ENCODE measurements at regions not wholly inside any gene's neighbourhood (a gene's known extent, or its start where the extent isn't known, plus 50 kb on each side); places are given as distances from the start of the nearest gene placed in this dataset.
A peak's percentile ranks its signal among the peaks of the same experiment; 100 is the strongest.

DNA sequence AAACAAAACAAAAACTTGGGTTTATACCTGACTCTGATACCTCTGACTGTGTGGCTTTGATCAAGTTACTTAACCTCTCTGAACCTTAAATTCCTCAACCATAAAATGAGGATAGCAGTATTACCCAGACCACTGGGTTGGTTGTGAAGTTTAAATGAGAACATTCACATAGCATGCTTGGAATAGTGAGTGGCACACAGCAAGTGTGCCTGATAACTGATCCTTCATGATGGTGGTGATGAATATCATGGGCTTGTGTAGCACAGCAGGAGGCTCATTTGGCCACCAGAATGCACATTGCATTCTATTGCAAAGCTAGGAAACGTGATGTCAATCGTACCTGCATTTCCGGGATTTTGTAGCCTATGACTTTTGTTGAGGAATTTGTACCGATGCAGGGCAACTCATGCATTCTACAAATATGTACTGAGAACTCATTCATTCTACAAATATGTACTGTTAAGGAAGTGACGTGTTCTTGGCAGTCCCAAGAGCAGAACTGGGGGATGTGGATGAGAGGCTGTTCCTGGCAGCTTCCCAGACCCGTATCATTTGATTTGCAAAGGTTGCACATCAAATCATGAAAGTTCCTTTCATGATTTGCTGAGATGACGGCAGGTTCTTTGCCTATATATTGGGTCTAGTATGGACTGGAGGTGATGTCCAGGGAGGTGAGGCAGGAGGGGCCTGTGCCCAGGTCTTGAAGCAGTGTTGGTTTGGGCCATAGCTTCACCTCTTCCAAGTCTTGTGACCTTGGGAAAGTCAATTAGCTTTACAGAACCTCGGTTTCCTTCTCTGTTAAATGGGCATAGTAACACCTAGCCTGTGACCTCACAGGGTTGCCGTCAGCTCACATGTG is 94.6 kb upstream of the SMNDC1 start:
- DNase-seq, result peak; percentile 94

DNA sequence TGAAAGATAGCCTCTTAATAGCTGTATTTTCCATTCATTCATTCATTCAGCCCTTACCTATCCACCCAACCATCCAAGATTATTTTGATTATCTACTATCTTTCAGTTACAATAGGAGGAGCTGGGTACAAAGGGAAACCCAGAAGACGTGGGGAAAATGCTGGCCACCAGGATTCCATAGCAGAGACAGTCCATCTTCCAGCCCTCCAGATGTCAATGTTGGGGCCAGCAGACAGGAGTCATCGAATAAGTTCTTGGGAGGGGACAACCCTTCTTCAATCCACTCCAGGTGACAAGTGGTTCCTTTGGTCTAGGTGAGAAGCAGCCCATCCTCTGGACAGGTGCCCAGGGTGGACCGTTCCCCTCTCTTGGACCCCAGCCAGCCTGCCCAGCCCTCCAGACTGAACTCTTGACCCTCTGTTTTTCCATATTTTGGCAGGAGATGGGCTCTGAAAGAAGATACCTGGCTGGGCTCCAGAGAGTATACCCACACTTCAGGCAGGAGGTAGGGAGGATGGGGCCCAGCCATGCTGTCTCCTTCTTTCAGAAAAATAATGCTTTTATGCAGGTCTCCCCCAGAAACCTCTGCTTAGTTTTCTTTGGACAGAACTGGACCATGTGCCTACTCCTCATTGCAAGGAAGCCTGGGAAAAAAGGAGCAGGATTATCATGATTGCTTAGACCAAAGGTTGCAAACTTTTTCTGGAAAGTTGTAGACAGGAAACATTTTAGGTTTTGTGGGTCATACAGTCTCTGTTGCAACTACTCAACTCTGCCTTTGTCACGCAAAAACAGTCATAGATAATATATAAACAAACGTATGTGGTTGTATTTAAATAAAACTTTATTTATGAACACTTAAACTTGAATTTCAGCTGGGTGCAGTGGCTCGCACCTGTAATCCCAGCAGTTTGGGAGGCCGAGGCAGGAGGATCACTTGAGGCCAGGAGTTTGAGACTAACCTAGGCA is 95.5 kb upstream of the SMNDC1 start:
- DNase-seq, result no peak

DNA sequence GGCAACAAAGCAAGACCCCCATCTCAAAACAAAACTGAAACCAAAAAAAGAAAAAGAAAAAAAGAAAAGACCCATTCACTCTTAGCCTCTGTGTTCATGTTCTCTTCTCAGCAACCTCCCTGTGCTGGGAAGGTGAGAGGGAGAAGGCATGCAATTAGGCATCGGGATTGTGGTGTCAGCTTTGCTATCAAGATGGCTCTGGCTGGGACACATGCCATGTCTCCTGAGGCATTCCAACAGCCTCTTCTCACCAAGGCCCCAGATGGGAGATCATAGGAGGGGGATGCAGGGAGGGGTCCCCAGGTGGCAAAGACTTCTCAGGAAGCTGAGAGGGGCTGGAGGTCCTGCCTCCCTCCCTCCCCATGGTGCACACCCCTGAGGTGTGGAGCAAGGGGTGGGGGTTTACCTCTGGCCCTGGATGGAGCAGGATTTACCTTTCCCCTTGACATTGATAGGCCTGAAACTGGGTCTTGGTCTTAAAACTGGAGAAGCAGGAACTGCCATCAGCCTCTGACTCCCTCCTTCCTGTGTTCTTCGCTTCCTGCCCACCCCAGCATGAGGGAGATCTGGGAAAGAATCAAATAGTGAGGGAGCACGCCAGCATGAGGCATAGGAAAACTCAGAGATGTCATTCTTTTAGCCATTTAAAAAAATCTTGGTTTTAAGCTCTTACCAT is 96.2 kb upstream of the DUSP5 start:
- no peak for DNase-seq

DNA sequence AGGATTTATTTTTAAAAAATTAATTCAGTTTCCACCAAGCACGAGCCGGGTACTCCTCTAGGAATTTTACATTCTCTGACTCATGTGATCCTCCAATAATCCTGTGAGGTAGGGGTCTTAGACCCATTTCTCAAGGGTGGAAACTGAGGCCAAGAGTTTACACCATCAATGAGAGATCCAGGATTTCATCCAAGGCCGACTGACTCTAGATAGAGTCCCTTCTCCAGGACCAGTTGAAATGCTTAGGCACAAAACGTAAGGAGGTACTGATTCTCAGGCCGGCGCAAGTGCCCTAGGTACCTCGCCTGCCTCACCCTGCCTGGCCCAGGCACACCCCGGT is 95.7 kb upstream of the DUSP5 start:
- DNase-seq, result no peak

DNA sequence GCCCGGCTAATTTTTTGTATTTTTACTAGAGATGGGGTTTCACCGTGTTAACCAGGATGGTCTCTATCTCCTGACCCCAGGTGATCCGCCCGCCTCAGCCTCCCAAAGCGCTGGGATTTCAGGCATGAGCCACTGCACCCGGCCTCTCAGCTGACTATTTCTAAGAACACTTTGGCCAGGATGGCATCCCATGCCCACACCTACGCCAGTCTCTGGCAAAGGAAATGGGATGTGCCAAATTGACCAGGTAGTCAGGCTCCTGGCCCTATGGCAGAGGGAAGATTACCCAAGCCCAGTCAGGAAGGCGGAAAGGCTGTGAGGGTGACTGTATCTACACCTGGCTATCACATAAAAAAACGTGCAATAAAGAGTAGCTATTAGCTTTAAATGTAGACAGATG is 94.1 kb upstream of the DUSP5 start:
- no peak for DNase-seq

DNA sequence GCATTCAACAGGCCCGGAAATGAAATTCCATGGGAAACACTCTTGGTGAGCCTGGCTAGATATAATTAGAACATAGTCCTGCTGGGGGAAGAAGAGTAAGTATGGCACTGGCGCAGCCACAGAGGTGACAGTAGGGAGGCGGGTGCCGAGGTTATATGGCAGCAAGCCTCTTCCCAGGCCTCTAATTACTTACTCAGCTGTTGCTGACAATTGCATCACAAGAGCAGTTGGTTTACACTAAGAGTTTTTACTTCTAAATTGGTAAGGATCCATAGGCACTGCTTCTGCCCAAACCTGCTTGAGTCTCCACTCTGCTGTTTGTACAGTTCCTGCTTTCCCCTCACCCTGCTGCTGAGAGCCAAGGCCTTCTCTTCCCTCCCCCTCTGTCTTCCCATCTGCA is 93.3 kb upstream of the DUSP5 start:
- DNase-seq, result no peak

DNA sequence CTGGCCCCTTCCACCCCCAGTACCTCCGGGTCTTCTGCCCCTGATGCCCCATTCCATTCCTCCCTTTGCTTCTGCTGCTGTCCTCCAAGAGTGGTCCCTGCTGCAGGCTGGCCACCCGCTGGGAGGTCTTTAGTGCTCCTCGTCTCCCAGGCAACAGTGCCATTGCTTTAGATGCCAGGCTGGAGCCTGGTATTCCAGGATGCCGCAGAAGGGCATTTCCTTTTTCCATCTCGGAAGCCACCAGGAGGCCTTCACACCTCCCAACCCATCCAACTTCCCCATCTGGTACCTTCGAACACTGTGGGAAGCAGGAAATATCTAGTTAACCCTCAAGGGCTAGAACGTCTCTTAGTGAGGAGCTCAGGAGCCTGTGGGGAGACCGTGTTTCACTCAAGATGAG is 92.9 kb upstream of the DUSP5 start:
- no peak for DNase-seq

DNA sequence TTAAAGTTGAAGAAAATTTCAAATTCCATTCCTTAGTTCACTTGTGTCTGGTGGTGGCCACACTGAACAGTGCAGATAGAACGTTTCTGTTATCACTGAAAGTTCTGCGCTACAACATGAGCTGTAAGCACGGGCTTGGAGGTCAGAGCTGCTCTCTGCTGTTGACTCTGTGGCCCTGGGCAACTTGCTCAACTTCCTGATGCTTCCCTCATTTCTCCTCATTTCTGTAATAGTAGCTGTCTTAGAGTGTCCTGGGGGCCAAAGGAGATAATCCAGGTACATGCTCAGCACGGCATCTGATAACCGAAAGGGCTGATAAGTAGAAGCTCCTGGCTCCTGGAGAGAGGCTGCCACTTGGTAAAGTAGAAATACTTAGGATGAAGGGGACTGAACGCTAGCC is 92.3 kb upstream of the DUSP5 start:
- DNase-seq, result no peak

DNA sequence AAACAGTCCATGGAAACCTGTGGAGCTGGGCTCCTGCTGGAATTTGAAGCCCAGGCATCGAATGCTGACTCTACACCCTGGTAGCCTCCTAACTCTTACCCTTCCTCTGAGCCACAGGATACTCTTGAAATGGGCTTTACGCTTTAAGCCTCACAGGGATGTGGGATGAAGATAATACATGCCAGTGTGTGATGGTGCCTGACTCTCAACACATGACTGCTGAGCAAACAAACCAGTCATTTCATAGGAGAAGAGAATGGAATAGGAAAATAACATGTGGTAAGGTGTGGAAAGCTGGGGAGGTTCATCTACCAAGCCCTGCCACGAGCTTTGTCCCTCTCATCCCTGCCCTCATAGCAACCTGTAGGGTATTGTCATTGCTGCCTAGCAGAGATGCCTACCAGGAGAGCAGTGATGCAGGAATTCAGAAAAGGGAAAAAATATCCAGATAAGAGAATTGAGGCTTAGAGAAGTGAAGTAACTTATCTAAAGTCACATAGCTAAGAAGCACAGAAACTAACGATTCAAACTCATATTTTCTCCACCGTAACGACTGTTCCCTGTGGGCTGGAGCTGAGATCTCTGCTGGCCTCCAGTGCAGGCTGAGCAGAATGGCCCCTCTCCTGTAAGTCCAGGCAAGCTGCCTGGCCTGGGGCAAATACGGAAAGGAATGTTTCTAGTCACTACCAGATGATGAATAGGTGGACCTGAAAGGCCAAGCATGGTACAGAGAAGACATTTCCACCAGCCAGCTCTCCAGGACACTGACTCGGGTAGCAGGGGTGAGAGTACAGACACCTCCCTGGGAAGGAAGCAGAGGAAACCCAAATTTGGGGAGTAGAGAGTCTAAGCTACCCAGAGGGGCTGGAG is 90.2 kb upstream of the DUSP5 start:
- DNase-seq, result peak; percentile 88

DNA sequence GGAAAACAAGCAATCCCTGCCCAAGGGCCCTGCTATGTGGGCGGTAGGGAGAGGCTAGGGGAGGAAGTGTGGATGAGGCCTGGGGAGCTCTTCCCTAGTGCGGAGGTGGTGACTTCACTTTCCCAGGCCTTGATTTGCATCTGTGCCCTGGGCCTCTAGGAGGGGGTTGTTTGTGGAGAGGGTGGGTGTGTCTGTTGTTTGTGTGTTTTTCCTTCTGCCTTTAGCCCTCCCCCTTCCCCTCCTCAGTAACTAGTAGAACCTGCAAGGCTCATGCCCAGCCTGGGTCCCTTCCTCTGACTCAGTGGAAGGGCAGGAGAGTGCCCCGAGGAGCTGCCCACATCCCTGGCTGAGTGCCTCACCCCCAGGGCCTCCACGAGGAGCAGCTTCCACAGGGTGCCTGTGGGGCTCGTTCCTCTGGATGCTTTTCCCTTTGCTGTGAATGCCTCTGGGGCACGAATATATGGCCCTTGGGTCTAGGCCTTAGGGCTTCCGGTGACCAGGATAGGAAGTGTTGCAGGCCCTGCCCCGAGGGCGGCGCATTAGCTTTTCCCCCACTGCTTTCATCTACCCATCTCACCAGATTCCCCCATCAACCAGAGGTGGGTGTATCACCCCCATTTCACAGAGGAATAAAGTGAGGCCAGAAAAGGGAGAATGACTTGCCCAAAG is 89.4 kb upstream of the DUSP5 start:
- DNase-seq, result peak; percentile 36

DNA sequence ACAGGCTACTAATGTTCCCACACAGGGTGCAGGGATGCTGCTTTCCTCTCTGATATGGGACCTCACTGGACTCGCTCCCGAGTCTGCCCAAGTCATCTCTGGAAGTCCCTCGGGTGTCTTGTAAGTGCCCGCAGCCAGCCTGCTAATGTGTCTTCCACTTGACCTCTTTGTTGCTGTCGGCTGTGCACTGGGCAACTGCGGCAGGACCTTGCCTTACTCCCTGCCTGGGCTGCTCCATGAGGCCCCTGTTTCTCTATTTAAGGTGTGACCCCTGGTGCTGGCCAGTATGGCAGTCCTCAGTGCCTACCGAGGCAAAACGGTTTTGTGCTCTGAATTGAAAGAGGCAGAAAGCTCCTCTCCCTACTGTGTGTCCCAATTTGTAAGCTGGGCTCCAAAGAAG is 88.8 kb upstream of the DUSP5 start:
- DNase-seq, result no peak

DNA sequence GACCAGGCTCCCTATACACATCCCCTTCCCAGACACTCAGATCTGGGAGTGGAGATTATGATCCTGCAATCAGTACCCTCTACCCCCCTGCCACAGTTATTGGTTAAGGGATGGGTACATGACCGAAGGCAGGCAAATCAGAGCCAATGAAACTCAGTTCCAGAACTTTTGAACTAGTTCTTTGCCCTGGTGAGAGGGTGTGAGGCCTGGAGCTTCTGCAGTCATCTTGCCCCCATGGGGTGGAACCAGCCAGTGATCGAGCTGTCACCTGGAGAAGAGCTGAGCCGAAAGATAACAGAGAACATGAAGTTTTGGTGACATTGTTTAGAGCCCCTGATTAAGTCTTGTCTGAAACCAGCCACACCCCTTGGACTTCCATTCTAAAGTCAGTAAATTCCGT is 88.2 kb upstream of the DUSP5 start:
- no peak for DNase-seq

DNA sequence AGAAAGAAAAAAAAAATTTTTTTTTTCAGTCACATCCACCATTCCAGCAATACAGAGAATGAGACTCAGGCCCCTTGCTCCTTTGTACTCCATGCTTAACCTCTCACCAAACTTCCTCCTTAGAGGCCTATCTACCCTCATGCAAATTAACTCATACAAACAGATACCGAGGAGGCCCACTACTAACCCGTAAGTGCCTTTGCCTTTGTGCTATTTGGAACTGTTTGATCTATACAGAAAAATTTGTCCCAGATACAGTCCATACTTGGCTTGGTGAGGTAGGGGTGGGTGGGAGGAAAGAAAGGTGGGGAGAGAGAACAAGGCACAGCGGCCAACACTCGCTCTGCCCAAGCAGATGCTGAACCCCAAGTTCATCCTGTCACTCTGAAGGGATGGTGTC is 87.8 kb upstream of the DUSP5 start:
- DNase-seq, result no peak

DNA sequence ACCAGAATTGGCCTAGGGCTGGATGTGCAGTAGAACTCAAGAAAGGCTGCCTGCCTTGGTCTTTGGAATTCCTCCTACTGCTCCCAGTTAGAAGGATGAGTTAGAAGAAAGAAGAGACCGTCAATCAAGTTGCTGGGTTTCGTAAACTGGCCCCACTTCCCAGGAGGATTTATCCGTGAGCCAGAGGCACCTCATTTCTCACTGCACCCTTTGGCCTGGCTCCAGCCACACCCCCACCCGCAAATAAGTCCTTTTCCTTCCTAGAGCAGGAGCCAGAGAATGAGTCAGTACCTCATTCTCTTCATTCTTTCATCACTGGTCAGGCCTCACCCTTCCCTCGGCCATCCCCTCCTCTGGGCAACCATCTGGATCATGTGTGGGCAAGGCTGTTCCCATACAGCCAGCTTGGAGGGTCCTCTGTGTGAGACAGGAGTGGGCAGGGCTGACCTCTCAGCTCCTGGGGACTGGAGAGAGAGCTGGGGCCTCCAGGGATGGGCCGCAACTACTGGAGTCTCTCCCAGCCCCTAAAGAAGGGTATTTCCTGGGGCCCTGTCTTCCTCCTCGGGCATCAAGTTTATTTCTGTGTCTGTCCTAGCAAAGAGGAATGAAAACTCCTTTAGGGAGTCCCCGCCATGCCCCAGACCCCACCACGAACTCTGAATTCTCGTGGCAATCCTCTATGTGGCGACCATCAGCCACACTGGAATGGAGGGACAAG is 87.2 kb upstream of the DUSP5 start:
- peak; percentile 94 for DNase-seq

DNA sequence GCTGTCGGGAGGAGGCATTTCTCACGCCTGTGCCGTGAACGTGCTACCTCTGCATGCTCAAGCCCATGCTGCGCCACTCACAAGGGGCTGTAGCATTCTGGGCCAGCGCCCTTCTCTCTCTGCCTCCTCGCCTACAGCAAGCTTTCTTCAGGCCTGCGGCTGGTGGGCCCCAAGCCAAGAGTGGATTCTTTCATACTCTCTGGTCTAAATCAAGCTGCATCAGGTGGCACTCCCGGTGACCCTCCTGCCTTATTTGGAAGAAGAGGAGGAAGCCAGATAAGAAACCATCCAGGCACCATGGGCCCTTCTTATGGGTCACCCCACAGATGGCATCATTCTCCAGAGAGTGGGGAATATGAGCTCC is 86.7 kb upstream of the DUSP5 start:
- DNase-seq, result peak; percentile 26

DNA sequence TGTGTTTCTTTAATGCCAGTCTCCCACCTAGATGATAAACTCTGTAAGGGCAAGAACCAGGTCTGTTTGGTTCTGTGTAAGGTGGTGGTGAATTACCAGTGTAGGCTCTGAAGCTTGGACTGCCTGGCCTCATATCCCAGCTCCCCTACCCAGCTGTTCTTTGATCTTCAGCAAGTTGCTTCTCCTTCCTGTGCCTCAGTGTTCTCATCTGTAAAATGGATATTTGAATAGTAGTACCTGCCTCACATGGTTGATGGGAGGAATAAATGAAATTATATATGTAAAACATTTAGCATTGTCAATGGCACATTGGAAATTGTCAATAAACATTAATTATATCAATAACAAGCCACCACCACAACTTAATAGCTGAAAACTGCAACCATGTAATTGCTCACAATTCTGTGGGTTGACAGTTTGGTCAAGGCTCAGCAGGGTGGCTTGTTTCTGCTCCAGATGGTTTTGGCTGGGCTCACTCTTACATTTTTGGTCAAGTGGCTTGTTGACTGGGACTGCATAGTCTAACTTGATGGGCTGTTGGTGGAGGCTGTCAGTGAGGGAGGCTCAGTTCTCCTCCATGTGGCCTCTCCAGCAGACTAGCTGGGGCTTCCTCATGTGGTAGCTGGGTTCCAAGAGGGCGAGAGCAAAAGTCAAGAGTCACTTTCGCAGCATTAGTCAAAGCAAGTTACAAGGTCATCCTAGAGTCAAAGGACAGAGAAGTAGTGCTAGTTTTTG is 84.5 kb upstream of the DUSP5 start:
- DNase-seq, result no peak

DNA sequence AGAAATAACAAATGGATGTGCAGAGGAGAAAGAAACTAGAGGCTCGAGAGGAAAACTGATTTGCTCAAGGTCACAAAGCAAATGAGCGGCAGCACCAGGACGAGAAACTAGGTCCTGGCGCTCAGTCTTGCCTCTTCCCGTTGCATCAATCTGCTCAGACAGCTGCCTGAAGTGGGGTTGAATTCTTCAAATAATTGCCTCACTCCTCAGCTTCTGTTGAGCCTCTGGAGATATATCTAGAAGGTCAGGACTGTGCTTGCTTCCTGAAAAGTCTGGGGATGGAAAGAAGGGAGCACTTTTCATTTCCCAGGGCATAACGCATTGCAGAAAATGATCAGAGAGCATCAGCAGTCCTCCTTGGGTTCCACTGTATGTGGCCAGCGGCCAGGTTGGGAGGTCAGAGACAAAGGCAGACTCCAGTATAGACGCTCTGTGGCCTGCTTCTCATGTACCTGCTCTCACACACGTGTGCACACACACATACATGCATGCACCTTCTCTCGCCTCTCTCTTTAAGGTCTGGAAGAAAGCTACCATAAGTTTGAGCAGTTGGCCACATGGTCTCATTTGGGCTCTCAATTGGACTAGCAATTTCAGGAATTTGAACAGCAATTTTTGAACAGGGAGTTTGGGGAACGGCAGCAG is 83.7 kb upstream of the DUSP5 start:
- no peak for DNase-seq

DNA sequence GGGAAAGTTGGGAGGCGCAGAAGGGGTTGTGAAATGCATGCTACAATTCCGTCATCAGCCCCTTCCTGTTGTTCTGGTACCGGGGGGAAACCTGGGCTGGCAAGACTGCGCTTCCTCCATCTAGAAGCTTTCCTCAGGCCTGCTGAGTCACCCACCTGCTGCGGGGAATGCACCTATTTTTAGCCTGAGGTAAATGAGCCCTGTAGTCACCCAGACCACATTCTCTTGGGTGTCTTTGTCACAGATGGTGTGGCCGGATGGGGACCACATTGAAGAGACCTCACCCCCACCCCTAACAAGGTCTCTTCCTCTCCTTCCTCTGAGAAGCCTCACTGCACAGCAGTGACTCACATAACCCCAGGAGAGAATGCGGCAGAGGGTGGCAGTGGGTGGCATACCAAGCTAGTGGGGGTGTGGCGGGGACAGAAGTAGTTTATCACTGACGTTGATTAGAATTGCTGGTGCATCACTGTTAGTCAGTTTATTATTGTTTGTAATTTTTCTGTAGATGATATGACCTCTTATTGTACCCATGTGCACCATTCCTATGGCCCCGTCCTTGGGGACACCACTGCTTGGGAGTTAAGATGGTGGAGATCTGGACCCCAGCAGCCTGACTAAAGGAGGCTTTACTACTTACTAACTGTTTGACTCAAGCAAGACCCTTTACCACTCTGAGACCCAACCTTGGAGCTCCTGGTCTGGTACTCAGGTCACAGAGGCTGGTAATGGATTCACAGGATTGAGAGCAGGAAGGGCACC is 83.0 kb upstream of the DUSP5 start:
- DNase-seq, result peak; percentile 78

DNA sequence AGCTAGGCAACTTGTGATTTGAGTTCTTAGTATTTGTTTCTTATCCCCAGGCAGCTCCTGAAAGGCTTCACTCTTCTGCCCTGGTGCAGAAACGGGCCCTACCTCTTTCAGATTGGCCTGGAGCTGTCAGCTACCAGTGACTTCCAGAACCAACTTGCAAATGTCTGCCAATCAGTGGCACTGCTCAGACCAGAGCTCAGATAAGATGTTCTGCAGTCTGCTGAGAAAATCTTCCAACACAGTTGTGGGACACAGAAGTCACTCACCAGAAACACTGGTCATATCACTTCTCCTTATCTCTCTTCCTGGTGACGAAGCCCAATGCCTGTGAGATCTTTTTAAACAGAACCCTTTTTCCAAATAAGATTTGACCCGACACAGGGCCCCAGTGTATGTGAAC is 81.9 kb upstream of the DUSP5 start:
- DNase-seq, result no peak
